GM12891 (cell line): ENCODE measurements at regions not wholly inside any gene's neighbourhood (a gene's known extent, or its start where the extent isn't known, plus 50 kb on each side); places are given as distances from the start of the nearest gene placed in this dataset.
A peak's percentile ranks its signal among the peaks of the same experiment; 100 is the strongest.

Experiments used
- DNase-seq: peaks from one replicate; pipeline ENCODE4 v3.0.0; 2011; ENCODE audit warnings: low spot score; ENCODE audit not compliant: insufficient read length
- FAIRE-seq: peaks from 2 replicates; lab custom pipeline; 2011; peaks lifted over from hg19 to GRCh38; lab: Jason Lieb, UNC
- PAX5 ChIP-seq: IDR thresholded peaks from 2 replicates; pipeline ENCODE4 v1.6.1; 2011; ENCODE audit warnings: low read length, moderate library complexity, mild to moderate bottlenecking; ENCODE audit not compliant: insufficient read depth, severe bottlenecking
- POLR2A ChIP-seq: IDR thresholded peaks from 2 replicates; pipeline ENCODE4 v1.6.1; 2011; ENCODE audit warnings: low read depth, low read length, control low read depth
- POLR2AphosphoS5 ChIP-seq: IDR thresholded peaks from 2 replicates; pipeline ENCODE4 v1.6.1; 2011; ENCODE audit warnings: low read depth, low read length, control low read depth
- POU2F2 ChIP-seq: IDR thresholded peaks from 2 replicates; pipeline ENCODE4 v1.6.1; 2011; ENCODE audit warnings: low read depth, mild to moderate bottlenecking, control low read depth, low read length, moderate library complexity
- SPI1 ChIP-seq: IDR thresholded peaks from 2 replicates; pipeline ENCODE4 v1.6.1; 2011; ENCODE audit warnings: low read depth, low read length, control low read depth
- TAF1 ChIP-seq: IDR thresholded peaks from 2 replicates; pipeline ENCODE4 v1.6.1; 2011; ENCODE audit warnings: low read depth, low read length, control low read depth

DNA sequence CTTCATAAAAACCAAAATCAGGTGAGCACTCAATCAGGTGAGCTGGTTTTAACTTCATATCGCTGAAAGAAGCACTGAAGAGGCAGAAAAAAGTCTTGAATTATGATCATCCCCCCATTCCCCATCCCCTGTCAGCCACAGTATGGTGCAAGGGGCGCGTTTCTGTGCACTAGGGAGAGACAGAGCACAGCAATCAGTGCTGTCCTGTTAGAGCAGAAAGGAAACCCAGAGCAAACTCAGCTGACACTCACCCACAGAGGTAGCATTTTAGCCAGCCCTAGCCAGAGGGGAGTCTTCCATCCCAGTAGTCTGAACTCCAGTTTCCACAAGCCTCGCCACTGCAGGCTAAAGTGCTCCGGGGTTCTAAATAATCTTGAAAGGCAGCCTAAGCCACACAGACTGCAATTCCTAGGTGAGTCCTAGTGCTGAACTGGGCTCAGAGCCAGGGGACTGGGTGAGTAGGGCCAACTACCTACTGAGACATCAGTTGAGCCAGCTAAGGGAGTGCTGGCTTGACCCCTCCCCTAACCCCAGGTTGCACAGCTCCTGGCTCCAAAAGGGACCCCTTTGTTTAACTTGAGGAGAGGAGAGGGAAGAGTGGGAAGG, 1352.6 kb upstream of the GJE1 start:
- TF ChIP-seq POU2F2 (no peak), POLR2AphosphoS5 (no peak), TAF1 (no peak), PAX5 (no peak), POLR2A (no peak), SPI1 (no peak)
- DNase-seq: no peak

DNA sequence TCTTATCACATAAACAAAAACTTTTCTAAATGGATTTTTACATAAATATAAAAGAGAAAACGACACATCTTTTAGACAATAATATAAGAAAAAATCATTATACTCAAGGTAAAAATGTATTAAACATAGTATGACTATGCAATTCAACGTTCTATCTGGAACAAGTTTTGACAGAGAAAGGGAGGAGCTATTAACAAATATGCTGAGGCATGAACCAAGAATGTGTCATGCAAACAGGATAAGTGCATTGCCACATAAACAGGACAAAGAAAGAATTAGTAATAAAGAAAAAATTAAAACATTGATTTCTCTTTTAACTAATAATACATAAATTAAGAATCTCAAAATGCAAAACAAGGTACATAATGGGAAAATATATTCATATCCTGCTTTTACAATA, 1353.4 kb upstream of the GJE1 start:
- TF ChIP-seq POLR2A (no peak), POLR2AphosphoS5 (no peak), SPI1 (no peak), PAX5 (no peak), POU2F2 (no peak), TAF1 (no peak)
- no peak for DNase-seq
- FAIRE-seq: no peak

More for the DNA sequence above, 1352.6 kb upstream of the GJE1 start:
- FAIRE-seq: no peak

DNA sequence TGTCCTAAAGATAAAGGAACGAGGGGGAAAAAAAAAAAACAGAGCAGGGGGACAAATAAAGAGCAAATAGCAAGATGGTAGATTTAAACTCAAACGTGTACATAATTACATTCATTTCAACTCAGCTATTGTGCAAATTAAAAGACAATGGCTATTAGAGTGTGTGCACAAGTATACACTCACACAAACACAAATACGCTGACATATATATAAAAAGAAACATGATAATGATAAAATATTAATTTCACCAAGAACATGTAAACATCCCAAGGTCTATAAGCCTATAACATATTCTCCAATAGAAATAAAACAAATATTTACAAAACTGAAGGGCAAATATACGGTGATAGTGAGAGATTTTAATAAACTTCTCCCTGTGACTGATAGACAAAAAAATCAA, 1354.9 kb upstream of the GJE1 start:
- FAIRE-seq (no peak), DNase-seq (no peak)
- no peak for TF ChIP-seq PAX5
- no peak for TF ChIP-seq POU2F2
- TF ChIP-seq SPI1: no peak
- no peak for TF ChIP-seq TAF1
- no peak for TF ChIP-seq POLR2A

DNA sequence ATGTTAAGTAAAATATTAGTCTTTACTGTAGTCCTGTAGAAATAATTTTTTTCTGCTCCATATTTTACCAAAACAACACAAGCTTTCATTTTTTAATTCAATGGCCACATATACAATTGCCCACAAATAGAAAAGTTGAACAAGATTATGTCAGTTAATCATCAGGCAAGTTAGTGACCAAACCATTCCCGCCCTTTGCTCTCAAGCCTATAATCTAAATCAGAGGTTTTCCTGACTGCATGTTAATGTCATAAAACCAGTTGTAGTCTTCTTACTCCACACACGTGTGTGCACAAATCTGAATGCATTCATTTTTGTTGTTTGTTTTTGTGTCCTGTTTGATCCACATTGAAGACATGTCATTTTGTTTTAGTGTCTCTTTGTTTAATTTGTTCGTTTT, 1357.7 kb upstream of the GJE1 start:
- DNase-seq (no peak), FAIRE-seq (no peak)
- no peak for TF ChIP-seq POLR2AphosphoS5
- TF ChIP-seq PAX5: no peak
- TF ChIP-seq POLR2A: no peak
- no peak for TF ChIP-seq TAF1
- TF ChIP-seq SPI1: no peak
- TF ChIP-seq POU2F2: no peak

DNA sequence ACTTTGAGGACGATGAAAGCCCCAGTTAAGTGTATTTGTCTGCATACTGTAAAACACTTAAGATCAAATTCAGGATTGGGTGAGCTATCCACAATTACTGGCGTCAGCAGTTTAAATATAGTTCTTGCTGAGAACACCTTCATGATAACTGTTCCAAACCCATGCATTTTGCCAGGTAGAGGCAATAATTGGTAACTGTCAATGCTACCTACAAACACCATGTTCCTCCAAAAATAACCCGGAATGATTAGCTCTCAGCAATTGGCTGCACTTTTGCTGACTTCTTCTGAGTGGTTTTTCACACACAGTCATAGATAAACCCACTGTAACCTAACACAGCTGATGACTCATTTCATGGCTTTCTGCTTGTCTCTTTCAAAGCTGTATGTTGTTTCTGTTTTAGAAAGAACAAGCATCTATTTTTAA, 1358.6 kb upstream of the GJE1 start:
- FAIRE-seq (peak; percentile 47), DNase-seq (no peak)
- TF ChIP-seq PAX5 (no peak), POLR2AphosphoS5 (no peak), SPI1 (no peak), POU2F2 (no peak), TAF1 (no peak), POLR2A (no peak)

DNA sequence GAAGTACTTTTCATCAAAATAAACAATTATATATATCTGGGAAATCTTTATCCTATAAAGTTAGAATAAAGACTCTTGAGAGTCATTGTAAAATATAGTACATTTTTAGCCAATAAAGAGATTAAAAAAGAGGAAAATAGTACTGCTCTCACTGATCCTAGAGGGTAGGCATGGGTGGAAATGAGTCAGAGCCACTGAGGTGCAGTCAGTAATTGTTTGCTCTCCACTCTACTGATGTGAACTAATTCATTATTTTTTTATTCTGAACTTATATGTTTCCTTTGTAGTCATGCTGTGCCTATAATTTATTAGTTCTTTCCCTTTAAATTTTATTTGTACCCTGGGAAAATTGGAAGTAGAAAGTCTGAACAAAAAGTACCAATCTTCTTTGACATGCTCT, 1359.4 kb upstream of the GJE1 start:
- DNase-seq: no peak
- no peak for FAIRE-seq
- TF ChIP-seq POLR2A (no peak), POU2F2 (no peak), POLR2AphosphoS5 (no peak), SPI1 (no peak), PAX5 (no peak), TAF1 (no peak)

DNA sequence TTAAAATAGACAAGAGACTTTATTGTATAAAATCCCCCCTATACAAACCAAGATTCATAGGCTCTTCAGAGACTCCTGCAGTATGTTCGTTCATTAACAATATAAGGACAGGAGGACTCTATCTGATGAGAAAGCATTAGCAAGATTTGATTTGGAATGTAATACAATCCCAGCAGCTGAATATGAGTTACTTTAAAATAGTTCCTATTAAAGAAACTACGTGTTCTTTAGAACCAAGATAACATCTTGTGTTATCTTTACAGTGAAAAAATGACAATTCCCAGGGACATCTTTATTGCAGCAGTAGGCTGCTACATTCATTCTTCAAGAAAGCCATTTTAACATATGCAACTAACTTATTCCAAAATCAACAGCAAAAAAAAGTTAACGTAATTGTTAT, 1360.1 kb upstream of the GJE1 start:
- TF ChIP-seq TAF1: no peak
- no peak for TF ChIP-seq SPI1
- no peak for TF ChIP-seq POLR2A
- TF ChIP-seq POLR2AphosphoS5: no peak
- no peak for TF ChIP-seq POU2F2
- no peak for TF ChIP-seq PAX5
- DNase-seq (no peak), FAIRE-seq (no peak)

DNA sequence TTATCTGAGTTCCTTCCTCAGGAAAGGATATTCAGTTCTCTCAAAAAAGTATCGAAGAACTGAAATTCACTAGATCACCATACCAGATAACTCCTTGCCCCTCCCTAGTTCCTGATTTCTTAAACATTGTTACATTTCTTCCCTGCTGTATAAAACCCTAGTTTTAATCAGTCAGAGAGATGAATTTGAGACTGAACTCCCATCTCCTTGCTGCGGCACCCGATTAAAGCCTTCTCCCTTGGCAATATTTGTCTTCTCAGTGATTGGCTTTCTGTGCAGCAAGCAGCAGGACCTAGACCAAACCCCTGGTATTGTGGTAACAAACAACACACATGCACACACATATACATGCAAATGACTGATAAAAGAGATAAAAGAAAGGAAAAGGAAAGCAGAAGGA, 1364.6 kb upstream of the GJE1 start:
- FAIRE-seq: no peak
- DNase-seq: no peak
- TF ChIP-seq PAX5 (no peak), POU2F2 (no peak), TAF1 (no peak), POLR2AphosphoS5 (no peak), POLR2A (no peak), SPI1 (no peak)

DNA sequence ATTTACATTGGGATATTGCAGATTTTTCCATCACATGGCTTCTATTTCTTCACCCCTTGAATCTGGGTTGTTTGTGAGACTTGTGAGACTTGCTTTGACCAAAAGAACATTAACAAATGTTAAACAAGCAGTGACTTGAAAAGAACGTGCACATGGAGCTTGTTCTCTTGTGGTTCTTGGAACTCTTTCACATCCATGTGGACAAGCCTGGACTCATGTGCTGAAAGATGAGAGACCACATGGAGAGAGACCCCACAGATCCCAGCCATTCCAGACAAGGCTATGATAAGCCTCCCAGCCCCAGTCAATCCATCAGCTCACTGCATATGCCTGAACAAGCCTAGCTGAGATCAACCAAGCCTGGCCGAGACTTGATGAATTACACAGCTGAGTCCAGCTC, 1365.7 kb upstream of the GJE1 start:
- DNase-seq: no peak
- TF ChIP-seq TAF1 (no peak), PAX5 (no peak), POLR2AphosphoS5 (no peak), POU2F2 (no peak), SPI1 (no peak), POLR2A (no peak)
- no peak for FAIRE-seq

DNA sequence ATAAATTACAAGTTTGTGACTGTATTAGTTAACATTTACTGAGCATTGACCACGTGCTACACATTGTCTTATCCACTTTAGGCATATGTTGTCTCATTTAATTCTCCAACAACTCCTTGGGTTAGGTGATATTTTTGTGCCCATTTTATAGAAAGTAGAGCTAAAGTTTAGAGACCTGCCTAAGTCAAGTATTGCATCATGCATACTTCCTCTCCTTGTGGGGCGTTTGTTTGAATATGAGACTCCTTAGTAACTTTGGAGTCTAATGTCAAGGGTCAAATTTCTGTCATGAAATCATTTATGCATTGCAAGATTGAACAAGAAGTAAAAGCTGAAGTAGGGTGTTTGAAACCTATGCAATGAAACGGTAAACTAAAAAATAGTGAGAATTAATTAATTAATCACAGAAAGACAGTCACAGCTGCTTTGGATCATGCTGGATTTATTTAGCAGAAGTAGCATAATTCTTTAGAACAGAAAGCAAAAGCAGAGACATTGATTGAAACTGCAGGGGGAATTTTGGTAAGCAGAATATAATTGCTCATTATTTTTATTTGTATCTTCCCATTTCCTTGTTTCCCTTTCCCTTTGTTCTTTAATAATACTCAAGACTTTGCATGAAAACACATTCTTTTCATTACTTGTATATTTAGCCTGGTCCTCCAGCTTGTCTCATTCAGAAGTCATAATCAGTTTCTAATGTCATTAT, 1374.4 kb upstream of the GJE1 start:
- FAIRE-seq (no peak), DNase-seq (no peak)
- TF ChIP-seq POU2F2 (no peak), PAX5 (no peak), POLR2A (no peak), POLR2AphosphoS5 (no peak), SPI1 (no peak), TAF1 (no peak)
